Dermis blood vessel endothelial cell (primary cell): ENCODE measurements at regions not wholly inside any gene's neighbourhood (a gene's known extent, or its start where the extent isn't known, plus 50 kb on each side); places are given as distances from the start of the nearest gene placed in this dataset.

ENCODE experiments used
- DNase-seq: peaks from one replicate; pipeline ENCODE4 v3.0.0; 2010

- DNase-seq: no peak
These were observed 129.1 kb upstream of the LINC00305 start for GRCh38 chr18:64278026-64278425.

DNA sequence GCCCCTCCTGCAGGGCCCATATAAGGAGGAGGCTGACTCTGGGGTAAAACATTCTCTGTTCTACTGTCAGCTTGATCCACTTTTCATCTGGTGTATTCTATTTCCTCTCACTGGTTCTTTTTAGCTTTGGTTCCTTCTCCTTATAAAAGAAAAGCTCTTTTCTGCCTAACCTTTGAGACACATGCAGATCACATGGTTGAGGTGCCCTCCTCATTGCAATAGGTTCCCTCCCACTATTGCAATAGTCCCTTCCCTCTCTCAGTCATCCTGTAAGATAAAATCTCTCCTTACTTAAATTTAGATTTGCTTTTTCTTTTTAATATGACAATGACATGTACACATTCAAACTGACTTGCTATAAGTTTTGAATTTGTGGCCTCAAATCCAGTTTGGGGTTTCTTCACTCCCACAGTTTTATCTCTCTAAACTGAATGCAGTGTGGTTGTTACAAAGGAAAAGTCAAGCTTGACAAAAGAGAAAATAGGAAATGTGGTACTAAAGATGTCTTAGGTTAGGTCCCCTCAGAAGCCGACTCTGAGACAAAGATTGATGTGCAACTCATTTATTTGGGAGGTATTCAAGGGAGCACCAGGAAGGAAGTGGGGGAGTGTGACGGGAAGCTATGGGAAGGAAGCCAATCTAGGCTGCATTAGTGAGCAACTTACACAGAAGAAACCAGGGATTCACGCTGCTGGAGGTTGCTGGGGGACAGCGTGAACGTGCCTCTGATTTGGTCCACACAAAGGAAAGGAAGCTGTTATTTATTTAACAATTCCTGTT, 127.6 kb upstream of the LINC00305 start:
- peak; percentile 48 for DNase-seq

DNA sequence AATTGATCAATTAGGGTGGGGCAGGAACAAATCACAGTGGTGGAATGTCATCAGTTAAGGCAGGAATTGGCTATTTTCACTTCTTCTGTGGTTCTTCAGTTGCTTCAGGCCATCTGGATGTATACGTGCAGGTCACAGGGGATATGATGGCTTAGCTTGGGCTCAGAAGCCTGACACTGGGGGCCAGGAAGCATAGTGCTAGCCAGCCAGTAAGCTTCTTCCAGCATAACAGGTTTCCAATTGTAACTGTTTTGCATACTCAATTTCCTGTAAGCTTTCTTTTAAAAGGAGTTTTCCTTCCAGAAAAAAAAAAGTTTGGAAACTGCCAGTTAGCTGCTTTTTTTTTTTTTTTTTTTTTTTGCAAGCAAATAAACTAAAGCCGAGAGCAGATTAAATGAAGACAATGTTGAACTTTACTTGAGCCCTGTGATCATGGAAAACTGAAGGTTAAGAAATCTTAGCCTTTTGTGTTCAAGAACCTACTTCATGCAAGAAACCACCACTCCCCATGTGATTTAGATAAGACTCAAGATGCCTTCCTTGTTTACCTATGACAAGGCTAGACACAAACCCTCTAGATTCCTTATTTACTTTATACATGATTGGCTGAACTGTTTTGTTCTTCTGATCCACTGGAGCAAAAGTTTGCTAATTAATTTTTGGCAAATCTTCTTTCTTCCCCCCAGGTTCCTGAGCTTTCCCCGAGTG, 126.9 kb upstream of the LINC00305 start:
- DNase-seq: no peak

DNA sequence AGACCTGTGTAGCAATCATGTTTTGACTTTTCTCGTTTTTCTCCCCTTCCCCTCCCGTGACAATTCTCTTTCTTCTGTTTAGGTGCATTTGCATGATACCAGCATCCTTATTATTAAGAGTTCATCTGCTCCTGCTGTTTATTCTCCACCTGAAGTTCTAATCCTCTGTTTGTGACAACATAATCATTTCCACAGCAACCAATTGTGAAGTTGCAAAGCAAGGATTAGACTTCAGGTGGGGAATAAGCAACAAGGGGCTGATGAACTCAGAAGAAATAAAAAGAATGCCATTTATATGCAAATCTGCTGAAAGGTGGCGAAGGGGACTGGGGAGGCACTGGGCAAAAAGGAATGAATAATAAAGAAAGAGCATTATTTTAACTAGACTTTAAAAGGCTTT, 124.8 kb upstream of the LINC00305 start:
- no peak for DNase-seq

- no peak for DNase-seq
These were observed 123.2 kb upstream of the LINC00305 start for GRCh38 chr18:64271975-64272659.

- DNase-seq: peak; percentile 4
These were observed 122.4 kb upstream of the LINC00305 start for GRCh38 chr18:64271246-64271645.

GRCh38 chr18:64270608-64271007, 121.7 kb upstream of the LINC00305 start:
- DNase-seq: no peak

DNA sequence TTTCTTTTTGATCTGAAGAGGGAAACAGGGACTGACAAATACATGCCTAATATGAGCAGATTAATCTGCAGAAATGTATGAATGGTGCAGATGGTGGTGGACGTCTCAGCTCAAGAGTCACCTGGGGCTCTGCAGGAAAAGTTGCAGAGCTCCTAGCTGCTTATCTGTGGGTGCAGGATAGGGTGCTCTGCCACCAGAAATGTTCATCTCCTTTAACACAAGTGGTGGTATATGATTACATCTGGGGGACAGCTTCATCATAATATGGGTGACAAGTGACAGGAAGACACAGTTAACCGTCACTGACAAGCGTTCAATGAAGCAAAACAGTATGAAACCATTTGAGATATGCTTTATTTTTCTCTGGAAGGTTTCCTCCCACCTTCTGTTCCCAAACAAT, 121.2 kb upstream of the LINC00305 start:
- no peak for DNase-seq

DNA sequence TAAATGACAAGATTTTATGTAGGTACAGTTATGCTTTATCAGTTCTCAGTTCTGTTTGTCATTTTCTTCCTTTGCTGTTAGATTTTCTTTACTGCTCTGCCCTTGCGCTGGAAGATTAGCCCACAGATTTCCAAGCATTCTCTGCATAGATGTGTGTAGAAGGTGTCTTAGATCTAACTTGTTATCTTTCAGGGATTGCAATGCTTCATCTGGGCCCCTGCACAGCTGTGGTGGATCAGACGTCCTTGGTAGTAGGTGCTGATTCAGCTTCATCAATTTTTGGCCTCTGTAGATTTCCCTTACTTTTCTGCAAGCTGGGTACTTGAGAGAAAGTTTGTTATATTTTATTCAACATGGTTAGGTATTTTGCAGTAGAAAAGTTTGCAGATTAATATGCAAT, 115.3 kb upstream of the LINC00305 start:
- DNase-seq: no peak

DNA sequence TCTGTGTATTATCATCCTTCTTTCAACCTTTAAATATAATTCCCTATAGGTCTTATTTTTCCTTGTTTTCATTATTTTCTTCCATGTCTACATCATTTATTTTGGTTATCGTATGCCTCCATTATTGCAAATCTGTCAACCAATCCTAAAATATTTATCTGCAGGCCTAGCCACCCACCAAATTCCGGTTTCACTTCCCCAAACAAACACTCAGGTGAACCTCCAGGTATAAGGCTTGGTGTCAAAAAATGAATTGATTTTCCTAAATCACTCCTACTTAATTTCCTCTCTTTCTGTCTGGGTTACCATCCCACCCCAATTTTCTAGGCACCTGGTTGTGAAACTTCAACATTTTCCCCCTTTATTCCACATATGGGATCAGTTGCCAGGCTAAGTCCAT, 111.9 kb upstream of the LINC00305 start:
- no peak for DNase-seq

- no peak for DNase-seq
These were observed 111.0 kb upstream of the LINC00305 start for GRCh38 chr18:64259871-64260270.

- DNase-seq: no peak
These were observed 109.3 kb upstream of the LINC00305 start for GRCh38 chr18:64258111-64258650.

DNA sequence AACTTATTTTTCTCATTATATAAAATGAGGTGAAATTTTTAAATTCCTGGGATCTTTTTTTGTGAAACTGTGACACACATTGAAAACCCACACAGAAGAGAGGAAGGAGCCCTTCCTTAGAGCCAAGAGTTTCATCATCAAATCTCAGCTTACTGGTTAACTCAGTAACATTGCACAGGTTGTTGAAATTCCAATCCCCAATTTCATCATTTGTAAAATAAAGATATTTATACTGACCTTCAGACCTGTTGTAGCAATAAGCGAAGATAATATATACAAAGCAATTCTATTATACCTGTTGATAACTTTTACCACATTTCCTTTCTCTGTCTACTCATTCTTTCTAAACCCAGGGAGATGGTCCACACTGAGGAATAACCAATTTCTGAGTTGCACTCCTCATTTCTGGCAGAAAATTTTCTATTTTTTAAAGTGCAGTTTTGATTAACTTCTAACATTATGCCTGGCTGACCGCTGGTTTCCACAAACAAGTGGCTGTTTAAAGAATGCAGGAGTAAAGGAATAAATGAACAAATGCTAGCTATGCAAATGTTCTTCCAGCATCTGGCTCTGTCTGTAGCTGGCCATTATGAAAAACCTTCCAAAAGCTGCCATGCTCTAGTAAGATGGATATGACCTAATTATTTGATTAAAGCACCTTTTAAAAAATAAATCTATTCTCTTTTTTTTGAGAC, 105.7 kb upstream of the LINC00305 start:
- no peak for DNase-seq

DNA sequence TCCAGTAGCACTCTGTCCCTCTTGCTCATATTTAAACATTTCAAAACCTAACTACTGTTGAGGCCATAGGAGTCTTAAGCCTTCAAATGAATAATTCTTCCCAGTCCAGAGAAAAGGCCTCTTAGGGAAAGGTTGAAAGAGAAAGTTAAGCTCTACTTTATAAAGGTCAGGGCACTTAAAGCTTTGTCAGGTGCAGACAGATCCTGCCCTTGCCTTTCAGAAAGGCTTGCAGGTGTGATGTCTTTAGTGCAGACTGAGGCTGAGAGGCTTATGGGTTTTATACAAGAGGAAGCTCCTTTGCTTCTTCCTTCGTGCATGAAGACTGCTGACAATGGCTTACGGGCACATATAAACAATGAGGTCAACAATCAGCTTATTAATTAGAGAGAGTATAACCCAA, 105.0 kb upstream of the LINC00305 start:
- no peak for DNase-seq

DNA sequence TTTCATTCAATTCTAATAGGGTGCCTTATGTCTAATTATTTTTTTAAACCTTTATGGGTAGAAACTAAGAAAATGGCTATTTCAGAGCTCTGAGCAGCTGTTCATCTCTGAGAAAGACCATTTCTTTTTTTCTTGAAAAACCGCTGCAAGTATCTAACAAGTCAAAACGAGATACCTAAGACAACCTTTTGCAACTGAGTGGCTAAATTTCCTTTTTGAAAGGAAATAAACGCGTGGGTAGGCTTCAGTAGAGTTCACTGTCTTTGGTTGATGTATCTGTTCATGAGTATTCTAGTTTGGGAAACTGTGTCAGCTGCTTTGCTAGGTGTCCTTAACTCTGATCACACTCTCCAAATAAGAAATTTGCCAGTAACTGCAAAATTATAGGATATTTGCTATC, 104.3 kb upstream of the LINC00305 start:
- no peak for DNase-seq

DNA sequence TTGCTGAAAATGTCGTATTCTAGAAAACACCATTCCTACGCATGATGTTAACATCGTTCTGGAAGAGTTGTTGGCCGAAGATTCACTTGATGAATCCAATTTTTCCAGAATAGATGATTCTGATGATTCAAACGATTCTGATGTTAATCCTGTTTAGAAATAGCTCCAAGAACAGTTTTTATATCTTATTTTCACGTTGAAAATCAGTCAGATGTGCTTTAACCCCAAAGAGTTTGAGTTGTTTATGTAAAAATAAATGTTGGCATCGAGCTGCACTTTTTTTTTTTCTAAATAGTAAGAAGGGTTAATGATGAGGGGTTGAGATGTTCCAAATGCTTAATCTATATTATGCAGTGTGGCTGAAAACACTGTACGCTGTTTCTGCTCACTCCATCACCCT, 99.9 kb upstream of the LINC00305 start:
- DNase-seq: no peak

DNA sequence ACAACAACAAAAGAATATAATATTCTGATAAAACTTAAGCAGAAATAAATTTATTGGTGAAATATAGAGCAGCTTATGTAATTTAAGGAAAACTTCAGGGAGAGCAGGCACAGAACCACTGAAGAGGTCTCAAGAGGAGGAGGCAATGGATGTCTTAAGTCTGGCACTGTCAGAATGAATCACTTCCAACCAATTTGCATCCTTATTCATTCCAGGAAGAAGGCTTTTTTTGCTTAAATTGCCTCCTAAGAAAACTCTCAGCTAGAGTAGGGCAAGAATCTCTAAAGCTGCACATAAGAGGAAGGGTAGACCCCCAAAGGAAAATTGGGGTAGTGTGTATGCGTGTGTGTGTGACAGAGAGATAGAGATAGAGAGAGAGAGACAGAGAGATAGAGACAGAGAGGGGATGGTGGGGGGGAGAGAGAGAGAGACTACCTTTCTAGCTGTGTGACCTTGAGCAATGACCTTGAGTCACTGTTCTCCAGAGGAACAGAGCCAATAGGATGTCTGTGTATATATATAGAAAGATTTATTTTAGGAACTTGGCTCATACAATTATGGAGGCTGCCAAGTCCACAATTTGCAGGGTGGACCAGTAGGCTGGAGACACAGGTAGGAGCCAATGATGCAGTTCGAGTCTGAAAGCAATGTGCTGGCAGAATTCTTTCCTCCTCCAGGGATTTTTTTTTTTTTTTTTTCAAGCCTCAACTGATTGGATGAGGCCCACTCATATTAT, 96.4 kb upstream of the LINC00305 start:
- no peak for DNase-seq

DNA sequence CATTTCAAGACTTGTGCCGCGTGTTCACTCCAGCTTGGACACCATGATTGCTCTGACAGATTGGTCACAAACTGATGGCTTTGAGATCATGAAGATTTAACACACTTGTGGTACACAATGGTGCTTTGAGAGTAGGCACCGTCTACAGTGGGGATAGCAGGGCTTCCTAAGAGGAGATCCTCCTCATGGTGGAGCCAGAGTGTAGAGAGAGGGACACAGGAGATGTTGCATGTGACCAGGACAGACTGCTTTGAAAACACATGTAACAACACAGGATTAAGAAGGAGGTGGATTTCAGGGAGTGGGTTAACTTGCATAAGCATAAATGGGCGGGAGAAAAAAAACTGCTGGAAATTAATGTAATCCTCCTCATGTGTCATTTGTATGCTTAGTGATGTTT, 95.7 kb upstream of the LINC00305 start:
- peak; percentile 31 for DNase-seq

DNA sequence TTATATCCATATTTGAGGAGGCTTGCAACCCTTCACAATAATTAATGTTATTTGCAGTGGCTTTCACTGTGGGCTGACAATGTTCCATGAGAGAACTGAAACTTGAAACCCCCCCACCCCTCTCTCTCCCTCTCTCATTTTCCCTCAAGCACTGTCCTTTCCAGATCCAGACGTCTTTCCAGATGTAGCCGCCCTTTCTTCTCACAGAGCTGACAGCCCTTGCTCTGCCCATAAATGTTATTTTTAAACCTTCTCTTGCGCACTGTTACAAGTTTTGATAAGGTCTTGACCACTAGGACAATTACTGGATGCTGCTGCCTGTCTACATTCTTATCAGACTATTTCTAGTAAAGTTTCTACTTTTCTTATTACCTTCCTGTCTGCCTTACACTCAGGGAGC, 91.4 kb upstream of the LINC00305 start:
- DNase-seq: no peak

- DNase-seq: no peak
These were observed 89.2 kb upstream of the LINC00305 start for GRCh38 chr18:64238076-64238475.

GRCh38 chr18:64234321-64234720, 85.4 kb upstream of the LINC00305 start:
- no peak for DNase-seq

DNA sequence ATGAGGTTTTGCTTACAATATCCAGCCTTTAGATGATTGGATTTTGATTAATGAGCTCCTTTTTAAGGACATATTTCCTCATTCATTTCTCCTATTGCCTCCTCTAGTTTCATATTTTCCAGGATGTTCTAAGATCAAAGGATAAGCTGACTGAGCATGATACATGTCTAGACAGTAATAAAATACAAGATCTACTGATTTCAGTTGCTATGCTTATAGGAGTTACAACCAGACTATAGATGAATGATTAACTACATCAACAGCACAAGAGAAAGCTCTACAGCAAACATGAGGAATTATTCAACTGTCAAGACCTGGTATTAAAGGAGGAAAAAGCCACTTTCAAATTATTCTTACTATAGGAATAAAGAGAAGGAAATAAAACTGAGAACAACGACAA, 85.0 kb upstream of the LINC00305 start:
- DNase-seq: no peak
